Activated CD4-positive, alpha-beta T cell treated with anti-CD3 and anti-CD28 coated beads, Interleukin-10, Interleukin-2, amounts not matched to agents 100 ng/mL and 50 ng/mL, durations not matched to agents 16 hours and 8 hours (primary cell): ENCODE measurements at regions not wholly inside any gene's neighbourhood (a gene's known extent, or its start where the extent isn't known, plus 50 kb on each side); places are given as distances from the start of the nearest gene placed in this dataset.

Experiments
- DNase-seq: peaks from one replicate; pipeline ENCODE4 v3.0.0-alpha.2; 2020

GRCh38 chr6:67292169-67292568 lies 1342.9 kb upstream of the ADGRB3 start:
- no peak for DNase-seq

- no peak for DNase-seq
Observed at GRCh38 chr6:67287566-67287965, 1347.5 kb upstream of the ADGRB3 start.

- no peak for DNase-seq
Observed at GRCh38 chr6:67285770-67286495, 1349.1 kb upstream of the ADGRB3 start.

- no peak for DNase-seq
Observed at GRCh38 chr6:67277312-67277711, 1357.8 kb upstream of the ADGRB3 start.

- no peak for DNase-seq
Observed at GRCh38 chr6:67265996-67266921, 1368.8 kb upstream of the ADGRB3 start.

GRCh38 chr6:67252663-67253062 lies 1382.4 kb upstream of the ADGRB3 start:
- no peak for DNase-seq

- DNase-seq, result no peak
Observed at GRCh38 chr6:67248077-67248476, 1387.0 kb upstream of the ADGRB3 start.

- DNase-seq, result no peak
Observed at GRCh38 chr6:67244037-67244436, 1391.0 kb upstream of the ADGRB3 start.

GRCh38 chr6:67237277-67237676 lies 1397.8 kb upstream of the ADGRB3 start:
- no peak for DNase-seq

- no peak for DNase-seq
Observed at GRCh38 chr6:67231092-67231491, 1404.0 kb upstream of the ADGRB3 start.

- no peak for DNase-seq
Observed at GRCh38 chr6:67224989-67225388, 1410.1 kb upstream of the ADGRB3 start.

- DNase-seq, result no peak
Observed at GRCh38 chr6:67221226-67221625, 1413.9 kb upstream of the ADGRB3 start.

- DNase-seq, result no peak
Observed at GRCh38 chr6:67219346-67219745, 1415.7 kb upstream of the ADGRB3 start.

GRCh38 chr6:67212584-67212983 lies 1422.5 kb upstream of the ADGRB3 start:
- DNase-seq, result no peak

- DNase-seq, result no peak
Observed at GRCh38 chr6:67210450-67210849, 1424.6 kb upstream of the ADGRB3 start.

- no peak for DNase-seq
Observed at GRCh38 chr6:67201563-67201962, 1433.5 kb upstream of the ADGRB3 start.

GRCh38 chr6:67200626-67201403 lies 1434.3 kb upstream of the ADGRB3 start:
- DNase-seq, result no peak

GRCh38 chr6:67199425-67199824 lies 1435.7 kb upstream of the ADGRB3 start:
- no peak for DNase-seq

GRCh38 chr6:67190733-67191132 lies 1444.3 kb upstream of the ADGRB3 start:
- no peak for DNase-seq

GRCh38 chr6:67184405-67184804 lies 1450.7 kb upstream of the ADGRB3 start:
- DNase-seq, result no peak

GRCh38 chr6:67175101-67175500 lies 1460.0 kb upstream of the ADGRB3 start:
- no peak for DNase-seq

- DNase-seq, result no peak
Observed at GRCh38 chr6:67165606-67166005, 1458.6 kb upstream of the EYS start.

- no peak for DNase-seq
Observed at GRCh38 chr6:67160820-67161219, 1453.8 kb upstream of the EYS start.
